ENCODE measurements at regions not wholly inside any gene's neighbourhood (a gene's known extent, or its start where the extent isn't known, plus 50 kb on each side); places are given as distances from the start of the nearest gene placed in this dataset.

GRCh38 chr1:30451532-30452125 is 271.8 kb downstream of the MATN1 start:
- no peaks in the 10 kb centered on the region for H3K9me3 ChIP-seq
- no peaks in the 10 kb centered on the region for H3K27me3 ChIP-seq
- H3K4me1 ChIP-seq, result no peaks in the 10 kb centered on the region
- no peak for DNase-seq (ENCODE audit: low spot score in 2 of 2)
- no peaks in the 10 kb centered on the region for H3K36me3 ChIP-seq
- H3K27ac ChIP-seq, result no peak overlapping the region
- no peak for TF ChIP-seq EP300 (IDR thresholded peaks at IDR 0.05)
- no peak for TF ChIP-seq CTCF (IDR thresholded peaks at IDR 0.05)
- no peak for TF ChIP-seq POLR2A (IDR thresholded peaks at IDR 0.05)
- no peak overlapping the region for H3K4me3 ChIP-seq
- WGBS, 2 donors, result 86 to 96% methylated on average over 14 of the region's 14 CpGs

GRCh38 chr1:30450818-30451233 is 272.6 kb downstream of the MATN1 start:
- no peak for DNase-seq (ENCODE audit: low spot score in 2 of 2)
- no peak for TF ChIP-seq CTCF (IDR thresholded peaks at IDR 0.05)
- TF ChIP-seq EP300 (IDR thresholded peaks at IDR 0.05), result no peak
- no peak for TF ChIP-seq POLR2A (IDR thresholded peaks at IDR 0.05)
- Histone ChIP-seq H3K36me3 (no peaks in the 10 kb centered on the region), H3K4me1 (no peaks in the 10 kb centered on the region), H3K4me3 (no peak overlapping the region), H3K27ac (no peak overlapping the region), H3K9me3 (no peaks in the 10 kb centered on the region), H3K27me3 (no peaks in the 10 kb centered on the region)
- 60% methylated on average over 4 to 5 of the region's 5 CpGs for WGBS, 2 donors

- 63 to 66% methylated on average over 7 of the region's 7 CpGs for WGBS, 2 donors
- Histone ChIP-seq H3K9me3 (no peaks in the 10 kb centered on the region), H3K4me3 (no peak overlapping the region), H3K4me1 (no peaks in the 10 kb centered on the region), H3K36me3 (no peaks in the 10 kb centered on the region), H3K27ac (no peak overlapping the region), H3K27me3 (no peaks in the 10 kb centered on the region)
- no peak for TF ChIP-seq EP300 (IDR thresholded peaks at IDR 0.05)
- TF ChIP-seq CTCF (IDR thresholded peaks at IDR 0.05), result no peak
- no peak for TF ChIP-seq POLR2A (IDR thresholded peaks at IDR 0.05)
- no peak for DNase-seq (ENCODE audit: low spot score in 2 of 2)
These were observed 273.1 kb downstream of the MATN1 start for GRCh38 chr1:30450148-30450817.

- Histone ChIP-seq H3K9me3 (no peaks in the 10 kb centered on the region), H3K27ac (no peak overlapping the region), H3K4me1 (no peaks in the 10 kb centered on the region), H3K36me3 (no peaks in the 10 kb centered on the region), H3K4me3 (no peak overlapping the region), H3K27me3 (no peaks in the 10 kb centered on the region)
- DNase-seq (ENCODE audit: low spot score in 2 of 2), result no peak
- WGBS, 2 donors, result 91 to 96% methylated on average over 4 of the region's 4 CpGs
- TF ChIP-seq EP300 (IDR thresholded peaks at IDR 0.05), result no peak
- no peak for TF ChIP-seq POLR2A (IDR thresholded peaks at IDR 0.05)
- TF ChIP-seq CTCF (IDR thresholded peaks at IDR 0.05), result no peak
These were observed 273.8 kb downstream of the MATN1 start for GRCh38 chr1:30449428-30450147.

GRCh38 chr1:30449003-30449402 is 274.4 kb downstream of the MATN1 start:
- no peaks in the 10 kb centered on the region for H3K36me3 ChIP-seq
- H3K4me1 ChIP-seq, result no peaks in the 10 kb centered on the region
- H3K27ac ChIP-seq, result no peak overlapping the region
- no peak overlapping the region for H3K4me3 ChIP-seq
- DNase-seq (ENCODE audit: low spot score in 2 of 2), result no peak
- H3K27me3 ChIP-seq, result no peaks in the 10 kb centered on the region
- TF ChIP-seq POLR2A (IDR thresholded peaks at IDR 0.05) (no peak), CTCF (IDR thresholded peaks at IDR 0.05) (no peak), EP300 (IDR thresholded peaks at IDR 0.05) (no peak)
- WGBS, 2 donors, result 45 to 48% methylated on average over 4 to 5 of the region's 5 CpGs
- H3K9me3 ChIP-seq, result no peaks in the 10 kb centered on the region
